ENCODE measurements at regions not wholly inside any gene's neighbourhood (a gene's known extent, or its start where the extent isn't known, plus 50 kb on each side); places are given as distances from the start of the nearest gene placed in this dataset.

- TF ChIP-seq CTCF (conservative IDR thresholded peaks at IDR 0.05; ENCODE audit: low read depth, low read length), result no peak
- no peak for TF ChIP-seq EZH2 (IDR thresholded peaks at IDR 0.05; ENCODE audit: borderline replicate concordance, low read depth, low read length, poor library complexity, severe bottlenecking)
Measured at GRCh38 chr2:144307711-144308110, 212.2 kb downstream of the ZEB2 start.
